ENCODE measurements at regions not wholly inside any gene's neighbourhood (a gene's known extent, or its start where the extent isn't known, plus 50 kb on each side); places are given as distances from the start of the nearest gene placed in this dataset.

DNA sequence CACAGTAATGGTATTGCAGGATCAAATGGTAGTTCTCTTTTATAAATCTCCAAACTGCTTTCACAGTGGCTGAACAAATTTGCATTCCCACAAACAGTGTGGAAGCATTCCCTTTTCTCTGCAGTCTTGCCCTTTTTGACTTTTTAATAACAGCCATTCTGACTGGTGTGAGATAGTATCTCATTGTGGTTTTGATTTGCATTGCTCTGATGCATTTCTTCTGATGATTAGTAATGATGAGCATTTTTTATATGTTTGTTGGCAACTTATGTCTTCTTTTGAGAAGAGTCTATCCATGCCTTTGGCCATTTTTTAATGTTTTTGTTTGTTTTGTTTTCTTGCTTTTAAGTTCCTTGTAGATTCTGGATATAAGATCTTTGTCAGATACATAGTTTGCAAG lies 316.1 kb upstream of the TMCO5A start (continued):
- TF ChIP-seq, protein P1, sequence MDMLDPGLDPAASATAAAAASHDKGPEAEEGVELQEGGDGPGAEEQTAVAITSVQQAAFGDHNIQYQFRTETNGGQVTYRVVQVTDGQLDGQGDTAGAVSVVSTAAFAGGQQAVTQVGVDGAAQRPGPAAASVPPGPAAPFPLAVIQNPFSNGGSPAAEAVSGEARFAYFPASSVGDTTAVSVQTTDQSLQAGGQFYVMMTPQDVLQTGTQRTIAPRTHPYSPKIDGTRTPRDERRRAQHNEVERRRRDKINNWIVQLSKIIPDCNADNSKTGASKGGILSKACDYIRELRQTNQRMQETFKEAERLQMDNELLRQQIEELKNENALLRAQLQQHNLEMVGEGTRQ (IDR thresholded peaks at IDR 0.05): no peak
- TF ChIP-seq HEYL (CRISPR knock-in tag; IDR thresholded peaks at IDR 0.05) (no peak), KDM5A (IDR thresholded peaks at IDR 0.05) (no peak), RARB (CRISPR knock-in tag; IDR thresholded peaks at IDR 0.05) (no peak), POLR2AphosphoS2 (conservative IDR thresholded peaks at IDR 0.05; ENCODE audit: low read length) (no peak), CEBPB (IDR thresholded peaks at IDR 0.05) (no peak)
- TF ChIP-seq, protein P2, sequence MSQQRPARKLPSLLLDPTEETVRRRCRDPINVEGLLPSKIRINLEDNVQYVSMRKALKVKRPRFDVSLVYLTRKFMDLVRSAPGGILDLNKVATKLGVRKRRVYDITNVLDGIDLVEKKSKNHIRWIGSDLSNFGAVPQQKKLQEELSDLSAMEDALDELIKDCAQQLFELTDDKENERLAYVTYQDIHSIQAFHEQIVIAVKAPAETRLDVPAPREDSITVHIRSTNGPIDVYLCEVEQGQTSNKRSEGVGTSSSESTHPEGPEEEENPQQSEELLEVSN (IDR thresholded peaks at IDR 0.05; ENCODE audit: borderline replicate concordance, low read depth): no peak
- TF ChIP-seq, protein P3, sequence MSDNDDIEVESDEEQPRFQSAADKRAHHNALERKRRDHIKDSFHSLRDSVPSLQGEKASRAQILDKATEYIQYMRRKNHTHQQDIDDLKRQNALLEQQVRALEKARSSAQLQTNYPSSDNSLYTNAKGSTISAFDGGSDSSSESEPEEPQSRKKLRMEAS (IDR thresholded peaks at IDR 0.05): no peak

DNA sequence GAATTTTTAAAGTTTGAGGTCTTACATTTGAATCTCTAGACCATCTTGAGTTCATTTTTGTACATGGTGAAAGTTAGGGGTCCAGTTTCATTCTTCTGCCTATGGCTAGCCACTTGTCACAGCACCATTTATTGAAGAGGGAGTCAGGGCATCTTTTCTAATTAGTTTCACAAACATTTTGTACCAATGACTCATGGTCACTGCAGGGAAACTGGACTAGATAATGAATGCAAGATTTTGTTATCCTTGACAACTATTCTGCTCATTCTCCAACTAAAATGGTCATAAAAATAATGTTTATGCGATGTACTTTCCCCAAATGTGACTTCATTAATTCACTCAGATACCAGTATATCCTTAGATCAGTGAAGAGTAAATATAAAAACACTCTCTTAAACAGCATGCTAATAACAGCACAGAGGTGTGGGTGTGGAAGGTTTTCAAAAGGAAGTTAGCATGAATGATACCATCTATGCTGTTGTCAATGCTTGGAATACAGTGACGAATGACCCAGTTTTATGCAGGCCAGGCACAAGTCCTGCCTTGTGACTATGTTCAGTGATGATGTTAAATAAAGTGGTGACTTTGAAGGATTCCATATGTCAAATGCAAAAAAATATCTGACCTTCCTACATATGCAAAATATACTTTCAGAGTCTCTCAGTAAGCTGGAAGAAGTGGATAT lies 314.9 kb upstream of the TMCO5A start:
- FAIRE-seq (no peak), ATAC-seq (no peak), DNase-seq (ENCODE audit: low read depth in 1 of 2, low spot score in 1 of 2) (no peak)
- no peaks in the 10 kb centered on the region for H3K9me3 ChIP-seq
- TF ChIP-seq POLR2AphosphoS2 (conservative IDR thresholded peaks at IDR 0.05; ENCODE audit: low read length) (no peak), RNF2 (IDR thresholded peaks at IDR 0.05; ENCODE audit: borderline replicate concordance, low read depth) (no peak), EHMT2 (IDR thresholded peaks at IDR 0.05; ENCODE audit: low read depth) (no peak), MAZ (IDR thresholded peaks at IDR 0.05; ENCODE audit: borderline replicate concordance, low read depth, low read length) (no peak), HOXB5 (CRISPR knock-in tag; IDR thresholded peaks at IDR 0.05) (no peak), EHF (CRISPR knock-in tag; IDR thresholded peaks at IDR 0.05) (no peak), GATA3 (IDR thresholded peaks at IDR 0.05; ENCODE audit: borderline replicate concordance) (no peak), HOXA7 (CRISPR knock-in tag; IDR thresholded peaks at IDR 0.05) (no peak), RFX5 (IDR thresholded peaks at IDR 0.05) (no peak), JUNB (IDR thresholded peaks at IDR 0.05) (no peak), ZFP36 (IDR thresholded peaks at IDR 0.05; ENCODE audit: borderline replicate concordance, partially characterized antibody) (no peak)
- TF ChIP-seq, protein P4, sequence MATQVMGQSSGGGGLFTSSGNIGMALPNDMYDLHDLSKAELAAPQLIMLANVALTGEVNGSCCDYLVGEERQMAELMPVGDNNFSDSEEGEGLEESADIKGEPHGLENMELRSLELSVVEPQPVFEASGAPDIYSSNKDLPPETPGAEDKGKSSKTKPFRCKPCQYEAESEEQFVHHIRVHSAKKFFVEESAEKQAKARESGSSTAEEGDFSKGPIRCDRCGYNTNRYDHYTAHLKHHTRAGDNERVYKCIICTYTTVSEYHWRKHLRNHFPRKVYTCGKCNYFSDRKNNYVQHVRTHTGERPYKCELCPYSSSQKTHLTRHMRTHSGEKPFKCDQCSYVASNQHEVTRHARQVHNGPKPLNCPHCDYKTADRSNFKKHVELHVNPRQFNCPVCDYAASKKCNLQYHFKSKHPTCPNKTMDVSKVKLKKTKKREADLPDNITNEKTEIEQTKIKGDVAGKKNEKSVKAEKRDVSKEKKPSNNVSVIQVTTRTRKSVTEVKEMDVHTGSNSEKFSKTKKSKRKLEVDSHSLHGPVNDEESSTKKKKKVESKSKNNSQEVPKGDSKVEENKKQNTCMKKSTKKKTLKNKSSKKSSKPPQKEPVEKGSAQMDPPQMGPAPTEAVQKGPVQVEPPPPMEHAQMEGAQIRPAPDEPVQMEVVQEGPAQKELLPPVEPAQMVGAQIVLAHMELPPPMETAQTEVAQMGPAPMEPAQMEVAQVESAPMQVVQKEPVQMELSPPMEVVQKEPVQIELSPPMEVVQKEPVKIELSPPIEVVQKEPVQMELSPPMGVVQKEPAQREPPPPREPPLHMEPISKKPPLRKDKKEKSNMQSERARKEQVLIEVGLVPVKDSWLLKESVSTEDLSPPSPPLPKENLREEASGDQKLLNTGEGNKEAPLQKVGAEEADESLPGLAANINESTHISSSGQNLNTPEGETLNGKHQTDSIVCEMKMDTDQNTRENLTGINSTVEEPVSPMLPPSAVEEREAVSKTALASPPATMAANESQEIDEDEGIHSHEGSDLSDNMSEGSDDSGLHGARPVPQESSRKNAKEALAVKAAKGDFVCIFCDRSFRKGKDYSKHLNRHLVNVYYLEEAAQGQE (IDR thresholded peaks at IDR 0.05): no peak
- ChIA-PET POLR2A (no interaction called here), CTCF (no interaction called here)
- H3K4me3 ChIP-seq: no peak overlapping the region
- 29% methylated on average over 2 of the region's 2 CpGs for WGBS (ENCODE audit: missing lambda C conversion rate)
- no peak overlapping the region for H3K4me2 ChIP-seq
- H3K27ac ChIP-seq: no peak overlapping the region
- no peaks in the 10 kb centered on the region for H3K4me1 ChIP-seq

DNA sequence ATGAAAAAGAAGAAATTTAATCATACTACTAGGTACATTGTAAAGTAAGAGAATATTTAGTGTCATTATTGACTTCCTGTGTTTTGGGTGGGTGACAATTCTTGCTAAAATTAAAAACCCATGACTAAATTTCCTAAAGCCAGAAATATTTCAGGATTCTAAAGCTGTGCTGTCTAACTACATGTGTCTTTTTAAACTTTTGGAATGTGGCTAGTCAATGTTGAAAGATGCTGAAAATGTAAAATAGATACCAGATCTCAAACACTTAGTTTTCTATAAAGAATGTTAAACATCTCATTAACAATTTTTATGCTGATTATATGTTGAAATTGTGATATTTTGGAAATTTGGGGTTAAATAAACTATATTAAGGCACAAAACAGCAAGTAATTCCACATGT lies 308.9 kb upstream of the TMCO5A start:
- Histone ChIP-seq H3K4me1 (no peaks in the 10 kb centered on the region), H3K4me2 (no peak overlapping the region), H3K9me3 (no peaks in the 10 kb centered on the region), H3K4me3 (no peak overlapping the region), H3K27ac (no peak overlapping the region)
- ChIA-PET POLR2A (no interaction called here), CTCF (no interaction called here)
- no peak for DNase-seq (ENCODE audit: low read depth in 1 of 2, low spot score in 1 of 2)
- no peak for ATAC-seq
- TF ChIP-seq, protein P5, sequence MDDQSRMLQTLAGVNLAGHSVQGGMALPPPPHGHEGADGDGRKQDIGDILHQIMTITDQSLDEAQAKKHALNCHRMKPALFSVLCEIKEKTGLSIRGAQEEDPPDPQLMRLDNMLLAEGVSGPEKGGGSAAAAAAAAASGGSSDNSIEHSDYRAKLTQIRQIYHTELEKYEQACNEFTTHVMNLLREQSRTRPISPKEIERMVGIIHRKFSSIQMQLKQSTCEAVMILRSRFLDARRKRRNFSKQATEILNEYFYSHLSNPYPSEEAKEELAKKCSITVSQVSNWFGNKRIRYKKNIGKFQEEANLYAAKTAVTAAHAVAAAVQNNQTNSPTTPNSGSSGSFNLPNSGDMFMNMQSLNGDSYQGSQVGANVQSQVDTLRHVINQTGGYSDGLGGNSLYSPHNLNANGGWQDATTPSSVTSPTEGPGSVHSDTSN (IDR thresholded peaks at IDR 0.05): no peak
- TF ChIP-seq, protein P6, sequence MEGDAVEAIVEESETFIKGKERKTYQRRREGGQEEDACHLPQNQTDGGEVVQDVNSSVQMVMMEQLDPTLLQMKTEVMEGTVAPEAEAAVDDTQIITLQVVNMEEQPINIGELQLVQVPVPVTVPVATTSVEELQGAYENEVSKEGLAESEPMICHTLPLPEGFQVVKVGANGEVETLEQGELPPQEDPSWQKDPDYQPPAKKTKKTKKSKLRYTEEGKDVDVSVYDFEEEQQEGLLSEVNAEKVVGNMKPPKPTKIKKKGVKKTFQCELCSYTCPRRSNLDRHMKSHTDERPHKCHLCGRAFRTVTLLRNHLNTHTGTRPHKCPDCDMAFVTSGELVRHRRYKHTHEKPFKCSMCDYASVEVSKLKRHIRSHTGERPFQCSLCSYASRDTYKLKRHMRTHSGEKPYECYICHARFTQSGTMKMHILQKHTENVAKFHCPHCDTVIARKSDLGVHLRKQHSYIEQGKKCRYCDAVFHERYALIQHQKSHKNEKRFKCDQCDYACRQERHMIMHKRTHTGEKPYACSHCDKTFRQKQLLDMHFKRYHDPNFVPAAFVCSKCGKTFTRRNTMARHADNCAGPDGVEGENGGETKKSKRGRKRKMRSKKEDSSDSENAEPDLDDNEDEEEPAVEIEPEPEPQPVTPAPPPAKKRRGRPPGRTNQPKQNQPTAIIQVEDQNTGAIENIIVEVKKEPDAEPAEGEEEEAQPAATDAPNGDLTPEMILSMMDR (IDR thresholded peaks at IDR 0.05): no peak
- TF ChIP-seq EHMT2 (IDR thresholded peaks at IDR 0.05; ENCODE audit: low read depth) (no peak), GATA3 (IDR thresholded peaks at IDR 0.05; ENCODE audit: borderline replicate concordance) (no peak), SMC3 (IDR thresholded peaks at IDR 0.05) (no peak), KDM5A (IDR thresholded peaks at IDR 0.05) (no peak), NFE2L2 (conservative IDR thresholded peaks at IDR 0.05; ENCODE audit: low read length) (no peak), RAD21 (conservative IDR thresholded peaks at IDR 0.05 in 1 of 2, IDR thresholded peaks at IDR 0.05 in 1 of 2) (no peak), MAZ (IDR thresholded peaks at IDR 0.05; ENCODE audit: borderline replicate concordance, low read depth, low read length) (no peak), FOSL2 (IDR thresholded peaks at IDR 0.05) (no peak), FOSL2 (CRISPR knock-in tag; IDR thresholded peaks at IDR 0.05) (no peak), HOXA7 (CRISPR knock-in tag; IDR thresholded peaks at IDR 0.05) (no peak), RNF2 (IDR thresholded peaks at IDR 0.05; ENCODE audit: borderline replicate concordance, low read depth) (no peak)
- FAIRE-seq: no peak

All from A549 (cell line).